H1 (cell line): ENCODE measurements at regions not wholly inside any gene's neighbourhood (a gene's known extent, or its start where the extent isn't known, plus 50 kb on each side); places are given as distances from the start of the nearest gene placed in this dataset.

Source experiments
- ATF3 ChIP-seq: IDR thresholded peaks from 2 replicates; pipeline ENCODE4 v1.6.1; 2011; ENCODE audit warnings: low read depth, mild to moderate bottlenecking, low read length; ENCODE audit not compliant: insufficient read depth

- TF ChIP-seq ATF3 = no peak
Observed at GRCh38 chr6:10093282-10093681, 321.6 kb downstream of the TFAP2A start (continued).
